BLaER1 (cell line): ENCODE measurements at regions not wholly inside any gene's neighbourhood (a gene's known extent, or its start where the extent isn't known, plus 50 kb on each side); places are given as distances from the start of the nearest gene placed in this dataset.
"Not testable (repeated sequence)": the region's sequence is repeated elsewhere in the genome, so short reads cannot be mapped to it uniquely, and the experiment has no call there.

Experiments used
- H3K27ac ChIP-seq: shearing (Covaris generic); formaldehyde crosslinking; 2 replicates; pipeline ENCODE4 v1.8.1; 2022
- H3K27me3 ChIP-seq: shearing (Covaris generic); formaldehyde crosslinking; 2 replicates; pipeline ENCODE4 v1.8.1; 2022
- H3K36me3 ChIP-seq: shearing (Covaris generic); formaldehyde crosslinking; 2 replicates; pipeline ENCODE4 v1.8.1; 2022
- H3K4me1 ChIP-seq: shearing (Covaris generic); formaldehyde crosslinking; 2 replicates; pipeline ENCODE4 v1.8.1; 2022
- H3K4me2 ChIP-seq: shearing (Covaris generic); formaldehyde crosslinking; 2 replicates; pipeline ENCODE4 v1.8.1; 2022
- H3K4me3 ChIP-seq: shearing (Covaris generic); formaldehyde crosslinking; 2 replicates; pipeline ENCODE4 v1.8.1; 2022
- H3K9ac ChIP-seq: shearing (Covaris generic); formaldehyde crosslinking; 2 replicates; pipeline ENCODE4 v1.8.1; 2022
- H3K9me3 ChIP-seq: shearing (Covaris generic); formaldehyde crosslinking; 2 replicates; pipeline ENCODE4 v1.8.1; 2022
- H4K20me1 ChIP-seq: shearing (Covaris generic); formaldehyde crosslinking; 2 replicates; pipeline ENCODE4 v1.8.1; 2022
- Cebpa-rat ChIP-seq: shearing (Covaris generic); IDR thresholded peaks from 2 replicates; pipeline ENCODE4 v1.8.1; 2022

GRCh38 chr2:121832412-121833357 lies 77.2 kb downstream of the TSN start:
- no peak overlapping the region for H3K9ac ChIP-seq
- peaks cover 37% of the 10 kb centered on the region for H3K4me1 ChIP-seq
- peak overlapping the region; percentile 79 for H3K4me2 ChIP-seq
- TF ChIP-seq Cebpa-rat: no peak
- H4K20me1 ChIP-seq: no peaks in the 10 kb centered on the region
- H3K9me3 ChIP-seq: no peaks in the 10 kb centered on the region
- no peaks in the 10 kb centered on the region for H3K36me3 ChIP-seq
- no peak overlapping the region for H3K4me3 ChIP-seq
- H3K27ac ChIP-seq: peak overlapping the region; percentile 59
- H3K27me3 ChIP-seq: no peaks in the 10 kb centered on the region

- no peak for TF ChIP-seq Cebpa-rat
- H3K27me3 ChIP-seq: no peaks in the 10 kb centered on the region
- no peak overlapping the region for H3K4me3 ChIP-seq
- no peaks in the 10 kb centered on the region for H4K20me1 ChIP-seq
- no peak overlapping the region for H3K27ac ChIP-seq
- peaks cover 37% of the 10 kb centered on the region for H3K4me1 ChIP-seq
- no peaks in the 10 kb centered on the region for H3K9me3 ChIP-seq
- H3K9ac ChIP-seq: no peak overlapping the region
- peak overlapping the region; percentile 79 for H3K4me2 ChIP-seq
- no peaks in the 10 kb centered on the region for H3K36me3 ChIP-seq
Observed at GRCh38 chr2:121833358-121833723, 77.9 kb downstream of the TSN start.

GRCh38 chr2:121836611-121837010 lies 81.2 kb downstream of the TSN start:
- Histone ChIP-seq H4K20me1 (no peaks in the 10 kb centered on the region), H3K4me1 (peaks cover 30% of the 10 kb centered on the region), H3K9ac (no peak overlapping the region), H3K27ac (no peak overlapping the region), H3K4me2 (no peak overlapping the region), H3K36me3 (no peaks in the 10 kb centered on the region), H3K27me3 (no peaks in the 10 kb centered on the region), H3K4me3 (no peak overlapping the region), H3K9me3 (no peaks in the 10 kb centered on the region)
- TF ChIP-seq Cebpa-rat: no peak

- no peaks in the 10 kb centered on the region for H3K27me3 ChIP-seq
- no peak overlapping the region for H3K27ac ChIP-seq
- TF ChIP-seq Cebpa-rat: no peak
Observed at GRCh38 chr2:121837591-121837990, 82.1 kb downstream of the TSN start.

GRCh38 chr2:121838551-121838950 lies 83.1 kb downstream of the TSN start:
- peaks cover 11% of the 10 kb centered on the region; the same call in 1 of the 2 replicates for H3K4me1 ChIP-seq
- H3K9me3 ChIP-seq: no peaks in the 10 kb centered on the region
- no peak overlapping the region for H3K9ac ChIP-seq
- no peak overlapping the region for H3K4me3 ChIP-seq
- no peaks in the 10 kb centered on the region for H3K36me3 ChIP-seq
- H3K27ac ChIP-seq: no peak overlapping the region
- H3K4me2 ChIP-seq: no peak overlapping the region
- TF ChIP-seq Cebpa-rat: no peak
- H4K20me1 ChIP-seq: no peaks in the 10 kb centered on the region
- no peaks in the 10 kb centered on the region for H3K27me3 ChIP-seq

More at GRCh38 chr2:121837591-121837990, 82.1 kb downstream of the TSN start:
- no peaks in the 10 kb centered on the region for H3K9me3 ChIP-seq
- no peaks in the 10 kb centered on the region for H3K36me3 ChIP-seq
- H3K4me3 ChIP-seq: no peak overlapping the region
- H3K4me1 ChIP-seq: peaks cover 21% of the 10 kb centered on the region
- no peak overlapping the region for H3K9ac ChIP-seq
- no peak overlapping the region for H3K4me2 ChIP-seq
- no peaks in the 10 kb centered on the region for H4K20me1 ChIP-seq

- Histone ChIP-seq H3K27me3 (no peaks in the 10 kb centered on the region), H3K9me3 (no peaks in the 10 kb centered on the region), H3K27ac (no peak overlapping the region), H4K20me1 (no peaks in the 10 kb centered on the region), H3K36me3 (no peaks in the 10 kb centered on the region), H3K4me1 (peaks cover 9% of the 10 kb centered on the region; the same call in 1 of the 2 replicates), H3K4me2 (no peak overlapping the region), H3K4me3 (no peak overlapping the region), H3K9ac (no peak overlapping the region)
- TF ChIP-seq Cebpa-rat: no peak
Observed at GRCh38 chr2:121839584-121839983, 84.1 kb downstream of the TSN start.

GRCh38 chr2:121849236-121849635 lies 93.8 kb downstream of the TSN start:
- TF ChIP-seq Cebpa-rat: no peak
- Histone ChIP-seq H4K20me1 (no peaks in the 10 kb centered on the region), H3K27me3 (no peaks in the 10 kb centered on the region), H3K9ac (no peak overlapping the region), H3K4me3 (no peak overlapping the region), H3K9me3 (peaks cover 9% of the 10 kb centered on the region), H3K27ac (no peak overlapping the region), H3K4me2 (no peak overlapping the region), H3K4me1 (no peaks in the 10 kb centered on the region), H3K36me3 (no peaks in the 10 kb centered on the region)

GRCh38 chr2:121853149-121853548 lies 97.7 kb downstream of the TSN start:
- H3K4me1 ChIP-seq, H3K9ac ChIP-seq, H3K27me3 ChIP-seq, H3K27ac ChIP-seq, H4K20me1 ChIP-seq, H3K4me2 ChIP-seq, H3K36me3 ChIP-seq, H3K4me3 ChIP-seq: not testable (repeated sequence)
- H3K9me3 ChIP-seq: peaks cover 23% of the 10 kb centered on the region

GRCh38 chr2:121855510-121855909 lies 100.1 kb downstream of the TSN start:
- Histone ChIP-seq H3K9me3 (peaks cover 23% of the 10 kb centered on the region), H3K36me3 (no peaks in the 10 kb centered on the region), H3K27me3 (no peaks in the 10 kb centered on the region), H3K27ac (no peak overlapping the region), H3K9ac (no peak overlapping the region), H3K4me3 (no peak overlapping the region), H3K4me1 (no peaks in the 10 kb centered on the region), H3K4me2 (no peak overlapping the region), H4K20me1 (no peaks in the 10 kb centered on the region)
- no peak for TF ChIP-seq Cebpa-rat

- Histone ChIP-seq H4K20me1 (no peaks in the 10 kb centered on the region), H3K4me3 (no peak overlapping the region), H3K27ac (no peak overlapping the region), H3K4me1 (no peaks in the 10 kb centered on the region), H3K27me3 (no peaks in the 10 kb centered on the region), H3K4me2 (no peak overlapping the region), H3K36me3 (no peaks in the 10 kb centered on the region), H3K9me3 (peaks cover 23% of the 10 kb centered on the region), H3K9ac (no peak overlapping the region)
- TF ChIP-seq Cebpa-rat: no peak
Observed at GRCh38 chr2:121856360-121856759, 100.9 kb downstream of the TSN start.
